ENCODE measurements at regions not wholly inside any gene's neighbourhood (a gene's known extent, or its start where the extent isn't known, plus 50 kb on each side); places are given as distances from the start of the nearest gene placed in this dataset.

DNA sequence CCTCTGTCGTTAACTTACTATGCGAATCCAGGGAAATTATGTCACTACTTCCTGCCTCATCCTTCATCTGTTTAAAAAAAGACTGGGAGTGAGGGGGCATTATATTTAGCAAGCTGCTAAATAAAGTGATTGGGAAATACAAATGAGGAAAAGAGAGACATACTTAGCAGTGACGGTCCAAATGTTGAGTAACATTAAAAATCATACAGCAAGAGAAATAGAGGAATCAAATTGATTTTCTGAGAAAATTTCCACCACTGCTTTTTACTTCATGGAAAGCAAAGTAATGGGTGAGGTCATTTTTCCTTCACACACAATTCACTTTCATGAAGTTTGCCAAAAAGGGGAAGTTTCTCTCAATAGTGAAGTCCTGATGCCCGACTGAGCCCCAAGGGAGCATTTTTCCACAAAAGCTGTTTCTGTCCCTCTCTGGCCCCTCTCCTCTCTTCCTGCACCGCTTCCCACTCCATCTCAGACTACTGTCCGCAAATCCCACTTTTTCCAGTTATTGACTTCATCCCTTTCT is 61.9 kb upstream of the ADO start:
- DNase-seq (ENCODE audit: low read depth in 2 of 2), result no peak

DNA sequence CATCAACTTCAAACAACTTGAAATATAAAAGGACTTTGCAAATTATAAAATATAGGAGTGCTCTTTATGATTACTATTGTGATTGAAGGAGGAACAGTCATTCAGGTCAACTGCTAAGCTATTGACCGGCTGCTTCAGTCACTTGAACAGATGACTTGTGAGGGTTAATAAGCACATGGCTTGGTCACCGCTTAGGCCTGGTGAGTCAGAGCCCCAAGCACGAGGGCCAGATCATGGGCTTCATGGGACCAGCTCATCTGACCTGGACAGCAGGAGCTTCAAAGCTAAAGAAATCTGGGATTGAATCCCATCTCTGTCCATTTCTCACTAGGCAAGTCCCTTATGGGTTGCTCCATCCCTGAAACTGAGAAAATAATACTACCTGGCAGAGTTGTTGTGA is 60.4 kb upstream of the ADO start:
- no peak for DNase-seq (ENCODE audit: low read depth in 2 of 2)

DNA sequence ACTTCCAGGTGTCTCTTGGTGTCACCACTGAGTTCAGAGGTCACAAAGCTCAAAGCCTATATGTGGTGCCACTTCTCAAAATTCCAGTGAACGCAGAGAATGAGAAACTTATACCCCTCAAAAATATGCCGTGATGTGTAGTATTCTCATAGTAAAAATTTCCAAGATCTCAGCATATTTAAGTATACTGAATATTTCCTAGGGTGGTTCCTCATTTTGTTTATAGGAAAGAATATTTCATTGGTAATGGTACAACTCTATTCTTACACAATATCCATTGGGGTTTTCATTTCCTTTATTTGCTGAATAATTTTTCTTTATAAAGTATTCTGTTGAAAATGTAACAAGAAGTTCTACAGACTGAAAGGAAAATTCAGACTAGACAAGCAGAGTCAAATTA is 58.9 kb upstream of the ADO start:
- DNase-seq (ENCODE audit: low read depth in 2 of 2), result no peak

DNA sequence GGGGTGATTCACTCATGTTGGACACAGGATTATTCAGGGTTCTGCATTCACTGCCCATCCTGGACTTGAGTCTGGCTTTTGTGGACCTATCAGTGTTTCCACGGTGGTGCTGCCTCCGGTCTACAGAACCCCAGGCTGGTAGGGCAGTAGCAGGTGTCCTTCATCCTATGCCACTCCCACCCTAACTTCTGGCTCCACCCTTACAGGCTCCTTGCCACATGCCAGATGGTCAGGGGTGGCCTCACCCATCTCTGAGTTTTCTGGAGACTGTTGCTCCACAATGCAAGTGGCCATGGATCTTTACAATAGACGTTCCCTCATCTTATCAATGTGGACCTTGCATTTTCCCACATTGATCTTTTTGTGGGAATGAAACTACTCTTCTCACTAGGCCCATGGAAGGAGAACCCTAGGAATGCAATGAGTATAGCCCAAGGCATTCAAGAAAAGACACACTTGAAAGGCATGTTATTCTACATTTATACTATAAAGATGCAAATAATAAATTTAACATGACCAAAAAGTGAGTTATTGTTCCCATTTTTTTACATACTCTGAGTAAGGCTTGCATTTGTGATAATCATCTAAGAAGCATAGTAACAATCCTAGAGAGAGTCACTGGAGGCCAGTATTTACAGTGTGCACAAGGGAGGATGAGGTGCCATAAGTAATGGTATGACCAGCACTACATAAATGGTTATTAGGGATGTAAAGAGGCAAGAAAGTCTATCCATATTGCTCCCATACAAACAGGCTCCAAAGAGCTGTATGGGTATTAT is 57.4 kb upstream of the ADO start:
- DNase-seq (ENCODE audit: low read depth in 2 of 2), result no peak

DNA sequence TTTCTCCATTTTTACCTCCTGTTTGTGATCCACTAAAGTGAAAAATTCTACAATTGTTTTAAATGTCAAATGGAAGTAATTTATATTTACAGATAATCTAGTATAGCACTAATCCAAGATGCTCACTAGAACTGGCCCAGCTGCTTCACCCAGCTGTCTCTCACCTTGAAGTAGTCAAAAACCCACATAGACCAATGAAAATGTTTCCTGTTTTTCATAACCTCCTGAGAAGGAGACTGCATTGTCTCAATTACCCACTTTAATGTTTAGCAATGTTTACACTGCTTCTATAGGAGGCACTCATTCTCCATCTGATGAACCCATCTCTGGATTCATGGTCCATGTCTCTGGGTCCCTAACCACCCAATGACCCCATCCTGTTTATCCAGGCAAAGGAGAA is 56.1 kb upstream of the ADO start:
- no peak for DNase-seq (ENCODE audit: low read depth in 2 of 2)

DNA sequence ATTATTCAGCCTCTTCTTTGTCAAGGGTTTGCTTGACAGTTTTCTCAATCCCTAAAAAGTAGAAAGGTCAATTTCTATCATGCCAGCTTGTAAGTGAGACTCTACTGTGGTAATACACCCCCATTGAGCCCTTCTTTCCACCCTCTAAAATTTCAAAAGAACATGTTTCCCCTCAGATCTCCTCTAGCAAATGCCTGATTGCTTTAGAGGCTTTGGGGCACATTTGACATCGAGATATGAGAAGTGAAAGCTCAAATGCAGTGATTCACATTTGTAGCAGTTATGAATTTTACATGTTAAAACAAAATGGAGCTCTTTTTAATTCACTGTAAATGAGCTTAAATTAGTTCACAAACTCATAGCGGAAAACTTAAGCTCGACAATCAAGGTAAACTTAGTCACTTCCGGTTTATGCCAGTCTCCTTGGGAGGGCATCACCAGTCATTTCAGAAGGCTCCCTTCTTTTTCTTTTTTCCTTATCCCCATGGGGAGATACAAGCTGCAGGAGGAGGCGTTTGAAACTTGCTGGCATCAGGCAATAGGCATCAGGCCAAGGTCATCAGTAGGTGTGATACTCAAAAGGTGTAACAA is 55.3 kb upstream of the ADO start:
- no peak for DNase-seq (ENCODE audit: low read depth in 2 of 2)

Measured in activated CD8-positive, alpha-beta memory T cell treated with anti-CD3 and anti-CD28 coated beads for 4 hours (primary cell).